H9 (cell line): ENCODE measurements at regions not wholly inside any gene's neighbourhood (a gene's known extent, or its start where the extent isn't known, plus 50 kb on each side); places are given as distances from the start of the nearest gene placed in this dataset.

Source experiments
- DNase-seq: peaks from one replicate; pipeline ENCODE4 v3.0.0-alpha.2; 2017
- H2AFZ ChIP-seq: one replicate; pipeline ENCODE4 v1.6.1; 2013; ENCODE audit warnings: mild to moderate bottlenecking, low read length, control low read depth, moderate library complexity
- H2AK5ac ChIP-seq: 2 replicates; pipeline ENCODE4 v1.6.1; 2013; ENCODE audit warnings: low read length, control low read depth, mixed read lengths; ENCODE audit not compliant: insufficient read length
- H2BK120ac ChIP-seq: one replicate; pipeline ENCODE4 v1.6.1; 2013; ENCODE audit warnings: low read depth, mild to moderate bottlenecking, low read length, control low read depth, inconsistent platforms; ENCODE audit not compliant: poor library complexity, severe bottlenecking
- H2BK12ac ChIP-seq: 2 replicates; pipeline ENCODE4 v1.6.1; 2013; ENCODE audit warnings: low read length, control low read depth, mixed read lengths, low read depth; ENCODE audit not compliant: insufficient read length
- H2BK15ac ChIP-seq: 2 replicates; pipeline ENCODE4 v1.6.1; 2013; ENCODE audit warnings: low read depth, low read length, control low read depth
- H2BK20ac ChIP-seq: one replicate; pipeline ENCODE4 v1.6.1; 2013; ENCODE audit warnings: low read depth, mild to moderate bottlenecking, low read length, control low read depth, inconsistent platforms; ENCODE audit not compliant: poor library complexity, severe bottlenecking
- H2BK5ac ChIP-seq: 2 replicates; pipeline ENCODE4 v1.6.1; 2013; ENCODE audit warnings: low read length, control low read depth, mixed read lengths; ENCODE audit not compliant: insufficient read length
- H3K14ac ChIP-seq: 2 replicates; pipeline ENCODE4 v1.6.1; 2013; ENCODE audit warnings: low read length, control low read depth; ENCODE audit not compliant: insufficient read depth
- H3K18ac ChIP-seq: 2 replicates; pipeline ENCODE4 v1.6.1; 2013; ENCODE audit warnings: low read depth, mild to moderate bottlenecking, mixed read lengths, low read length, control low read depth; ENCODE audit not compliant: insufficient read length
- H3K23ac ChIP-seq: 2 replicates; pipeline ENCODE4 v1.6.1; 2013; ENCODE audit warnings: low read length, control low read depth, mixed read lengths, low read depth; ENCODE audit not compliant: insufficient read length
- H3K23me2 ChIP-seq: 2 replicates; pipeline ENCODE4 v1.6.1; 2013; ENCODE audit warnings: low read depth, mild to moderate bottlenecking, mixed read lengths, low read length, control low read depth; ENCODE audit not compliant: insufficient read length, poor library complexity, severe bottlenecking
- H3K27ac ChIP-seq: 2 replicates; pipeline ENCODE4 v1.5.1; 2013; ENCODE audit warnings: low read length, control low read depth, mixed read lengths, low read depth; ENCODE audit not compliant: insufficient read length
- H3K27me3 ChIP-seq: 2 replicates; pipeline ENCODE4 v1.6.1; 2013; ENCODE audit warnings: low read length, control low read depth, inconsistent platforms; ENCODE audit not compliant: insufficient read depth
- H3K4ac ChIP-seq: 2 replicates; pipeline ENCODE4 v1.6.1; 2013; ENCODE audit warnings: low read depth, mild to moderate bottlenecking, control low read depth, inconsistent platforms, low read length, moderate library complexity
- H3K4me1 ChIP-seq: 2 replicates; pipeline ENCODE4 v1.6.1; 2013; ENCODE audit warnings: low read length, control low read depth, inconsistent platforms; ENCODE audit not compliant: insufficient read depth
- H3K4me2 ChIP-seq: 2 replicates; pipeline ENCODE4 v1.6.1; 2013; ENCODE audit warnings: low read length, control low read depth, mixed read lengths; ENCODE audit not compliant: insufficient read length, insufficient read depth
- H3K56ac ChIP-seq: 2 replicates; pipeline ENCODE4 v1.6.1; 2013; ENCODE audit warnings: low read depth, mild to moderate bottlenecking, mixed read lengths, low read length, control low read depth; ENCODE audit not compliant: insufficient read length
- H3K79me1 ChIP-seq: 2 replicates; pipeline ENCODE4 v1.6.1; 2013; ENCODE audit warnings: low read depth, mild to moderate bottlenecking, moderate library complexity, low read length, control low read depth, inconsistent platforms; ENCODE audit not compliant: insufficient read depth, poor library complexity, severe bottlenecking
- H3K79me2 ChIP-seq: 2 replicates; pipeline ENCODE4 v1.6.1; 2013; ENCODE audit warnings: low read length, control low read depth, inconsistent platforms; ENCODE audit not compliant: insufficient read depth
- H3K9ac ChIP-seq: 2 replicates; pipeline ENCODE4 v1.6.1; 2013; ENCODE audit warnings: low read length, control low read depth, mixed read lengths; ENCODE audit not compliant: insufficient read length; ENCODE audit errors: extremely low read depth
- H3K9me3 ChIP-seq: one replicate; pipeline ENCODE4 v1.6.1; 2013; ENCODE audit warnings: low read depth, low read length, inconsistent platforms; ENCODE audit not compliant: control insufficient read depth
- H3T11ph ChIP-seq: one replicate; pipeline ENCODE4 v1.6.1; 2013; ENCODE audit warnings: mild to moderate bottlenecking, low read length, control low read depth, inconsistent platforms
- H4K20me1 ChIP-seq: one replicate; pipeline ENCODE4 v1.6.1; 2013; ENCODE audit not compliant: control insufficient read depth, insufficient read length, insufficient read depth
- H4K5ac ChIP-seq: 2 replicates; pipeline ENCODE4 v1.6.1; 2013; ENCODE audit warnings: low read depth, mild to moderate bottlenecking, mixed read lengths, low read length, control low read depth; ENCODE audit not compliant: insufficient read length
- H4K8ac ChIP-seq: replicated peaks from 2 replicates; pipeline ENCODE4 v1.6.1; 2013; ENCODE audit warnings: low read length, control low read depth, mixed read lengths, low read depth; ENCODE audit not compliant: insufficient read length
- H4K91ac ChIP-seq: 2 replicates; pipeline ENCODE4 v1.6.1; 2013; ENCODE audit warnings: low read depth, mild to moderate bottlenecking, moderate library complexity, mixed read lengths, low read length, control low read depth; ENCODE audit not compliant: insufficient read length
- H3K27ac Mint-ChIP-seq, 3 experiments: 2 replicates in 2 of 3; 3 replicates in 1 of 3; pipeline ENCODE4 v1.8.0; 2020 to 2021; ENCODE audit warnings: mixed read lengths in 3 of 3, mild to moderate bottlenecking in 1 of 3, moderate library complexity in 1 of 3
- H3K27me3 Mint-ChIP-seq: 2 replicates; pipeline ENCODE4 v1.8.0; 2021; ENCODE audit warnings: low read depth, mild to moderate bottlenecking, moderate library complexity, mixed read lengths
- H3K36me3 Mint-ChIP-seq, 3 experiments: 2 replicates in 2 of 3; 3 replicates in 1 of 3; pipeline ENCODE4 v1.8.0; 2020 to 2021; ENCODE audit warnings: low read depth in 3 of 3, mixed read lengths in 3 of 3; ENCODE audit not compliant: insufficient read depth in 1 of 3
- H3K4me1 Mint-ChIP-seq, 2 experiments: 2 replicates each; pipeline ENCODE4 v1.8.0; 2020; ENCODE audit warnings: mixed read lengths in 2 of 2
- H3K4me3 Mint-ChIP-seq, 2 experiments: 2 replicates in 1 of 2; 3 replicates in 1 of 2; pipeline ENCODE4 v1.8.0; 2020 to 2021; ENCODE audit warnings: mild to moderate bottlenecking in 2 of 2, mixed read lengths in 2 of 2, moderate library complexity in 1 of 2
- H3K9me3 Mint-ChIP-seq, 2 experiments: 2 replicates in 1 of 2; 3 replicates in 1 of 2; pipeline ENCODE4 v1.8.0; 2020; ENCODE audit warnings: mild to moderate bottlenecking in 2 of 2, mixed read lengths in 2 of 2, moderate library complexity in 1 of 2
- WGBS: extraction: QIAGEN DNeasy Blood & Tissue Kit; methylation state at CpG from one replicate; pipeline ENCODE4 v1.1.7; 2013; ENCODE audit warnings: missing lambda C conversion rate, low lambda C conversion rate, mixed read lengths; ENCODE audit not compliant: insufficient read length; ENCODE audit errors: extremely low coverage; 5-methylcytosine and 5-hydroxymethylcytosine counted together
- TF ChIP-seq, protein P1 (sequence below): fragments of 200-600 bp; sonication (generic); conservative IDR thresholded peaks from 3 replicates; pipeline ENCODE4 v1.8.0; 2021; ENCODE audit warnings: antibody characterized with exemption, mild to moderate bottlenecking

DNA sequence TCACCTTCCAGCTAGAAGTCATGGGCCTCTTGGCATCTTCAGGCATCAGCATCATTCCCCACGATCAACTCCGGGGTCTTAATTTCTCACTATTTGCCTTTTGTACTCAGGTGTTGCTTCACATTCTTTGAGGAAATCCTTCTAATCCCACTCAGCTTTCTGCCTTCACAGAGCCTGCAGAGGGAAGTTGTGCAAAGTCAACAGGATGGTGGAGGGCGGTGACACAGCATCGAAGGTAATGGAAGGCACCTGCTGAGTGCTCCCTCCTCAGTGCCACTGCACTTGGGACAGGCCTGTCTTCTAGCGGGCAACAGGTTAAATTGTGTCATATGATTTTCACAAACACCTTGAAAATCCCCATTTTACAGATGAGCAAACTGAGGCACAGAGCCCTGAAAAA lies 164.0 kb downstream of the EN1 start:
- Histone ChIP-seq H4K91ac (no peak overlapping the region), H3K4ac (no peak overlapping the region), H2BK120ac (no peak overlapping the region), H2BK5ac (no peak overlapping the region), H3K4me2 (no peak overlapping the region), H2BK20ac (no peak overlapping the region), H3K23me2 (no peaks in the 10 kb centered on the region), H3K14ac (no peak overlapping the region), H3K27me3 (no peaks in the 10 kb centered on the region; the same call in 1 of the 2 replicates), H3K79me2 (no peaks in the 10 kb centered on the region), H3K9ac (no peak overlapping the region), H4K5ac (no peak overlapping the region), H4K20me1 (no peaks in the 10 kb centered on the region), H3K18ac (no peak overlapping the region), H3K4me1 (no peaks in the 10 kb centered on the region), H3K9me3 (no peaks in the 10 kb centered on the region), H4K8ac (no peak overlapping the region), H3K56ac (no peak overlapping the region), H2AK5ac (no peak overlapping the region), H3K27ac (no peak overlapping the region), H2BK12ac (no peak overlapping the region), H3K79me1 (no peaks in the 10 kb centered on the region), H3T11ph (no peak overlapping the region), H2BK15ac (no peak overlapping the region), H2AFZ (no peak overlapping the region), H3K23ac (no peak overlapping the region)
- no peak overlapping the region; a peak in 1 of 7 replicates for H3K27ac Mint-ChIP-seq
- peaks cover 22% of the 10 kb centered on the region for H3K27me3 Mint-ChIP-seq
- no peak overlapping the region for H3K4me3 Mint-ChIP-seq
- no CpG with 5 or more reads among the region's 5 CpGs for WGBS
- H3K36me3 Mint-ChIP-seq = no peaks in the 10 kb centered on the region
- no peak for DNase-seq
- H3K4me1 Mint-ChIP-seq = peaks cover 2 to 4% of the 10 kb centered on the region in 2 experiments; a peak in 2 of 4 replicates
- H3K9me3 Mint-ChIP-seq = no peaks in the 10 kb centered on the region
- TF ChIP-seq, protein P1, sequence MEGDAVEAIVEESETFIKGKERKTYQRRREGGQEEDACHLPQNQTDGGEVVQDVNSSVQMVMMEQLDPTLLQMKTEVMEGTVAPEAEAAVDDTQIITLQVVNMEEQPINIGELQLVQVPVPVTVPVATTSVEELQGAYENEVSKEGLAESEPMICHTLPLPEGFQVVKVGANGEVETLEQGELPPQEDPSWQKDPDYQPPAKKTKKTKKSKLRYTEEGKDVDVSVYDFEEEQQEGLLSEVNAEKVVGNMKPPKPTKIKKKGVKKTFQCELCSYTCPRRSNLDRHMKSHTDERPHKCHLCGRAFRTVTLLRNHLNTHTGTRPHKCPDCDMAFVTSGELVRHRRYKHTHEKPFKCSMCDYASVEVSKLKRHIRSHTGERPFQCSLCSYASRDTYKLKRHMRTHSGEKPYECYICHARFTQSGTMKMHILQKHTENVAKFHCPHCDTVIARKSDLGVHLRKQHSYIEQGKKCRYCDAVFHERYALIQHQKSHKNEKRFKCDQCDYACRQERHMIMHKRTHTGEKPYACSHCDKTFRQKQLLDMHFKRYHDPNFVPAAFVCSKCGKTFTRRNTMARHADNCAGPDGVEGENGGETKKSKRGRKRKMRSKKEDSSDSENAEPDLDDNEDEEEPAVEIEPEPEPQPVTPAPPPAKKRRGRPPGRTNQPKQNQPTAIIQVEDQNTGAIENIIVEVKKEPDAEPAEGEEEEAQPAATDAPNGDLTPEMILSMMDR = no peak
